ENCODE measurements at regions not wholly inside any gene's neighbourhood (a gene's known extent, or its start where the extent isn't known, plus 50 kb on each side); places are given as distances from the start of the nearest gene placed in this dataset.

DNA sequence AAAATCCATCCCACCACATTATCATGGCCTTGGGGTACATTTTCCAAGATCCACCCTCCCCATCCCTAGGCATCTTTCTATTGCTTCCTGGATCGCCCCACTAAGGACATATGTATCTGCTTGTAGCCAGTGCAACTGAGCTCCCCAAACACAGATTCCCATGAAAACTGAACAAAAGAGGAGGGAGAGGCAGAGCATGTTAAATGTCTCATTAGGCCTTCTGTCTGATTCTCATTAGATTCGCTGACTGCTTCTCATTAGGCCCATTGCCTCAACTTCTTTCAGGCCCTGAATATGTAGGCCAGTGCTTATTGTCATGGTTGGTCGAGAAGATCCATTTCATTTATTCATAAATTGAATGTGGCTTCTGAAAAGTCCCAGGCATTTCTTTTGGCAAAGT, 698.9 kb downstream of the INHBA start:
- TF ChIP-seq, protein P1, sequence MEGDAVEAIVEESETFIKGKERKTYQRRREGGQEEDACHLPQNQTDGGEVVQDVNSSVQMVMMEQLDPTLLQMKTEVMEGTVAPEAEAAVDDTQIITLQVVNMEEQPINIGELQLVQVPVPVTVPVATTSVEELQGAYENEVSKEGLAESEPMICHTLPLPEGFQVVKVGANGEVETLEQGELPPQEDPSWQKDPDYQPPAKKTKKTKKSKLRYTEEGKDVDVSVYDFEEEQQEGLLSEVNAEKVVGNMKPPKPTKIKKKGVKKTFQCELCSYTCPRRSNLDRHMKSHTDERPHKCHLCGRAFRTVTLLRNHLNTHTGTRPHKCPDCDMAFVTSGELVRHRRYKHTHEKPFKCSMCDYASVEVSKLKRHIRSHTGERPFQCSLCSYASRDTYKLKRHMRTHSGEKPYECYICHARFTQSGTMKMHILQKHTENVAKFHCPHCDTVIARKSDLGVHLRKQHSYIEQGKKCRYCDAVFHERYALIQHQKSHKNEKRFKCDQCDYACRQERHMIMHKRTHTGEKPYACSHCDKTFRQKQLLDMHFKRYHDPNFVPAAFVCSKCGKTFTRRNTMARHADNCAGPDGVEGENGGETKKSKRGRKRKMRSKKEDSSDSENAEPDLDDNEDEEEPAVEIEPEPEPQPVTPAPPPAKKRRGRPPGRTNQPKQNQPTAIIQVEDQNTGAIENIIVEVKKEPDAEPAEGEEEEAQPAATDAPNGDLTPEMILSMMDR (IDR thresholded peaks at IDR 0.05; ENCODE audit: poor library complexity, severe bottlenecking): no peak
- TF ChIP-seq EP300 (conservative IDR thresholded peaks at IDR 0.05; ENCODE audit: poor library complexity, severe bottlenecking) (no peak), EZH2 (IDR thresholded peaks at IDR 0.05; ENCODE audit: borderline replicate concordance, insufficient read depth, low read length, poor library complexity, severe bottlenecking) (no peak)
- TF ChIP-seq, protein P2, sequence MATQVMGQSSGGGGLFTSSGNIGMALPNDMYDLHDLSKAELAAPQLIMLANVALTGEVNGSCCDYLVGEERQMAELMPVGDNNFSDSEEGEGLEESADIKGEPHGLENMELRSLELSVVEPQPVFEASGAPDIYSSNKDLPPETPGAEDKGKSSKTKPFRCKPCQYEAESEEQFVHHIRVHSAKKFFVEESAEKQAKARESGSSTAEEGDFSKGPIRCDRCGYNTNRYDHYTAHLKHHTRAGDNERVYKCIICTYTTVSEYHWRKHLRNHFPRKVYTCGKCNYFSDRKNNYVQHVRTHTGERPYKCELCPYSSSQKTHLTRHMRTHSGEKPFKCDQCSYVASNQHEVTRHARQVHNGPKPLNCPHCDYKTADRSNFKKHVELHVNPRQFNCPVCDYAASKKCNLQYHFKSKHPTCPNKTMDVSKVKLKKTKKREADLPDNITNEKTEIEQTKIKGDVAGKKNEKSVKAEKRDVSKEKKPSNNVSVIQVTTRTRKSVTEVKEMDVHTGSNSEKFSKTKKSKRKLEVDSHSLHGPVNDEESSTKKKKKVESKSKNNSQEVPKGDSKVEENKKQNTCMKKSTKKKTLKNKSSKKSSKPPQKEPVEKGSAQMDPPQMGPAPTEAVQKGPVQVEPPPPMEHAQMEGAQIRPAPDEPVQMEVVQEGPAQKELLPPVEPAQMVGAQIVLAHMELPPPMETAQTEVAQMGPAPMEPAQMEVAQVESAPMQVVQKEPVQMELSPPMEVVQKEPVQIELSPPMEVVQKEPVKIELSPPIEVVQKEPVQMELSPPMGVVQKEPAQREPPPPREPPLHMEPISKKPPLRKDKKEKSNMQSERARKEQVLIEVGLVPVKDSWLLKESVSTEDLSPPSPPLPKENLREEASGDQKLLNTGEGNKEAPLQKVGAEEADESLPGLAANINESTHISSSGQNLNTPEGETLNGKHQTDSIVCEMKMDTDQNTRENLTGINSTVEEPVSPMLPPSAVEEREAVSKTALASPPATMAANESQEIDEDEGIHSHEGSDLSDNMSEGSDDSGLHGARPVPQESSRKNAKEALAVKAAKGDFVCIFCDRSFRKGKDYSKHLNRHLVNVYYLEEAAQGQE (IDR thresholded peaks at IDR 0.05; ENCODE audit: borderline replicate concordance): no peak

All from neural cell (in vitro differentiated cells).